IMR-90 (cell line): ENCODE measurements at regions not wholly inside any gene's neighbourhood (a gene's known extent, or its start where the extent isn't known, plus 50 kb on each side); places are given as distances from the start of the nearest gene placed in this dataset.

Experiments used
- ATAC-seq: fragments of 200-7000 bp; cut with Tn5 transposase; 2 replicates; pipeline ENCODE4 v1.9.1; 2020; ENCODE audit warnings: low read depth, mild to moderate bottlenecking, moderate library complexity
- BruUV-seq: library from RNA; stranded (reverse); fragments of 400-500 nt; replicated peaks from 2 replicates; lab custom pipeline; 2021; lab: Mats Ljungman, UMichigan
- CTCF ChIA-PET: fragments of 300-600 bp; formaldehyde crosslinking; extraction: SDS; loops from one replicate; lab custom pipeline; 2021; ENCODE audit warnings: antibody characterized with exemption; lab: Yijun Ruan, JAX
- POLR2A ChIA-PET: fragments of 300-600 bp; sonication (Branson Sonifier 250); formaldehyde crosslinking; loops from one replicate; lab custom pipeline; 2022; ENCODE audit warnings: antibody characterized with exemption; ENCODE audit not compliant: unreplicated experiment; lab: Charles Lee
- DNase-seq: peaks from one replicate; pipeline ENCODE4 v3.0.0; 2013
- H2AFZ ChIP-seq: replicated peaks from 2 replicates; pipeline ENCODE3; 2013; ENCODE audit warnings: low read length, mild to moderate bottlenecking; ENCODE audit not compliant: poor library complexity
- H2AK5ac ChIP-seq: 2 replicates; pipeline ENCODE4 v1.6.1; 2013; ENCODE audit warnings: low read depth, low read length, inconsistent platforms
- H2AK9ac ChIP-seq: replicated peaks from 2 replicates; pipeline ENCODE3; 2013; ENCODE audit warnings: mild to moderate bottlenecking, low read depth, low read length, moderate library complexity; ENCODE audit not compliant: poor library complexity
- H2BK120ac ChIP-seq: 2 replicates; pipeline ENCODE4 v1.6.1; 2013; ENCODE audit warnings: low read depth, low read length, inconsistent platforms
- H2BK15ac ChIP-seq: 3 replicates; pipeline ENCODE4 v1.6.1; 2013; ENCODE audit warnings: low read depth, low read length, inconsistent platforms
- H2BK20ac ChIP-seq: 2 replicates; pipeline ENCODE4 v1.6.1; 2013; ENCODE audit warnings: low read depth, mild to moderate bottlenecking, inconsistent platforms, low read length, moderate library complexity
- H2BK5ac ChIP-seq: 2 replicates; pipeline ENCODE4 v1.6.1; 2013; ENCODE audit warnings: mild to moderate bottlenecking, low read depth, low read length, inconsistent platforms; ENCODE audit not compliant: poor library complexity, severe bottlenecking
- H3K14ac ChIP-seq: replicated peaks from 2 replicates; pipeline ENCODE4 v1.6.1; 2013; ENCODE audit warnings: low read depth, low read length, inconsistent platforms
- H3K18ac ChIP-seq: 2 replicates; pipeline ENCODE4 v1.6.1; 2013; ENCODE audit warnings: low read depth, low read length, control low read depth
- H3K23ac ChIP-seq: 2 replicates; pipeline ENCODE4 v1.6.1; 2013; ENCODE audit warnings: low read depth, low read length, inconsistent platforms
- H3K27ac ChIP-seq: 2 replicates; pipeline ENCODE4 v1.5.1; 2013; ENCODE audit warnings: mild to moderate bottlenecking, control low read depth, low read length; ENCODE audit not compliant: insufficient read depth
- H3K27me3 ChIP-seq: 2 replicates; pipeline ENCODE4 v1.6.1; 2013; ENCODE audit warnings: low read length; ENCODE audit not compliant: control insufficient read depth, insufficient read depth
- H3K36me3 ChIP-seq: 2 replicates; pipeline ENCODE4 v1.6.1; 2013; ENCODE audit warnings: low read length, mixed read lengths; ENCODE audit not compliant: control insufficient read depth, insufficient read depth
- H3K4ac ChIP-seq: 2 replicates; pipeline ENCODE4 v1.6.1; 2013; ENCODE audit warnings: low read depth, low read length, inconsistent platforms
- H3K4me1 ChIP-seq: 2 replicates; pipeline ENCODE4 v1.6.1; 2013; ENCODE audit warnings: low read length, mixed read lengths; ENCODE audit not compliant: control insufficient read depth, insufficient read depth
- H3K4me2 ChIP-seq: 2 replicates; pipeline ENCODE4 v1.6.1; 2013; ENCODE audit warnings: low read depth, mild to moderate bottlenecking, control low read depth, low read length, moderate library complexity
- H3K4me3 ChIP-seq: 2 replicates; pipeline ENCODE4 v1.5.1; 2013; ENCODE audit warnings: low read depth, mild to moderate bottlenecking, control low read depth, low read length, moderate library complexity; ENCODE audit not compliant: insufficient read depth
- H3K56ac ChIP-seq: 2 replicates; pipeline ENCODE4 v1.6.1; 2013; ENCODE audit warnings: low read length, inconsistent platforms; ENCODE audit not compliant: insufficient read depth; ENCODE audit errors: extremely low read depth
- H3K79me1 ChIP-seq, 2 experiments: 2 replicates each; pipeline ENCODE4 v1.6.1; 2013; ENCODE audit warnings: low read length in 2 of 2, inconsistent platforms in 1 of 2, low read depth in 1 of 2
- H3K9ac ChIP-seq: 2 replicates; pipeline ENCODE4 v1.6.1; 2013; ENCODE audit warnings: low read depth, low read length, control low read depth
- H3K9me1 ChIP-seq: 2 replicates; pipeline ENCODE4 v1.6.1; 2013; ENCODE audit warnings: low read length, inconsistent platforms; ENCODE audit not compliant: insufficient read depth
- H3K9me3 ChIP-seq: 2 replicates; pipeline ENCODE4 v1.6.1; 2013; ENCODE audit warnings: low read length; ENCODE audit not compliant: control insufficient read depth, insufficient read depth
- H4K20me1 ChIP-seq: 2 replicates; pipeline ENCODE4 v1.6.1; 2013; ENCODE audit warnings: low read length, inconsistent platforms; ENCODE audit not compliant: insufficient read depth
- H4K5ac ChIP-seq: 2 replicates; pipeline ENCODE4 v1.6.1; 2013; ENCODE audit warnings: mild to moderate bottlenecking, low read depth, low read length, control low read depth
- H4K8ac ChIP-seq, 2 experiments: 2 replicates each; pipeline ENCODE4 v1.6.1; 2013; ENCODE audit warnings: low read depth in 2 of 2, low read length in 2 of 2, control low read depth in 1 of 2, inconsistent platforms in 1 of 2
- H4K91ac ChIP-seq: 2 replicates; pipeline ENCODE4 v1.6.1; 2013; ENCODE audit warnings: low read depth, low read length, inconsistent platforms; ENCODE audit not compliant: insufficient read depth
- BHLHE40 ChIP-seq: fragments of 150-350 bp; IDR thresholded peaks from 2 replicates; pipeline ENCODE4 v1.6.1; 2016; ENCODE audit warnings: mild to moderate bottlenecking, low read depth, low read length
- CEBPB ChIP-seq: IDR thresholded peaks from 2 replicates; pipeline ENCODE4 v1.6.1; 2012; ENCODE audit warnings: low read depth, low read length, improper control_type of control experiment
- CHD1 ChIP-seq: IDR thresholded peaks from 2 replicates; pipeline ENCODE4 v1.6.1; 2012; ENCODE audit warnings: low read depth, low read length, improper control_type of control experiment
- ELK1 ChIP-seq: fragments of 150-350 bp; IDR thresholded peaks from 2 replicates; pipeline ENCODE4 v1.6.1; 2016; ENCODE audit warnings: low read depth, mild to moderate bottlenecking, low read length, moderate library complexity, borderline replicate concordance
- FOS ChIP-seq: fragments of 150-350 bp; IDR thresholded peaks from 2 replicates; pipeline ENCODE4 v1.6.1; 2016; ENCODE audit warnings: low read depth, low read length
- MAFK ChIP-seq: IDR thresholded peaks from 2 replicates; pipeline ENCODE4 v1.6.1; 2012; ENCODE audit warnings: low read depth, low read length, improper control_type of control experiment
- MAZ ChIP-seq: IDR thresholded peaks from 2 replicates; pipeline ENCODE4 v1.6.1; 2012; ENCODE audit warnings: low read depth, mild to moderate bottlenecking, low read length, improper control_type of control experiment, moderate library complexity, borderline replicate concordance
- MXI1 ChIP-seq: IDR thresholded peaks from 2 replicates; pipeline ENCODE4 v1.6.1; 2012; ENCODE audit warnings: low read depth, mild to moderate bottlenecking, low read length, moderate library complexity, borderline replicate concordance
- NFE2L2 ChIP-seq: fragments of 150-350 bp; IDR thresholded peaks from 2 replicates; pipeline ENCODE4 v1.6.1; 2016; ENCODE audit warnings: low read depth, mild to moderate bottlenecking, low read length
- POLR2A ChIP-seq: IDR thresholded peaks from 2 replicates; pipeline ENCODE4 v1.6.1; 2012; ENCODE audit warnings: mild to moderate bottlenecking, low read depth, low read length
- RAD21 ChIP-seq: IDR thresholded peaks from 2 replicates; pipeline ENCODE4 v1.6.1; 2012; ENCODE audit warnings: low read length, improper control_type of control experiment
- RCOR1 ChIP-seq: IDR thresholded peaks from 2 replicates; pipeline ENCODE4 v1.6.1; 2012; ENCODE audit warnings: mild to moderate bottlenecking, low read length, improper control_type of control experiment; ENCODE audit not compliant: insufficient replicate concordance
- RFX5 ChIP-seq: IDR thresholded peaks from 2 replicates; pipeline ENCODE4 v1.8.0; 2012; ENCODE audit warnings: low read depth, mild to moderate bottlenecking, low read length, moderate library complexity
- SMC3 ChIP-seq: fragments of 150-350 bp; IDR thresholded peaks from 2 replicates; pipeline ENCODE4 v1.6.1; 2016; ENCODE audit warnings: low read depth, mild to moderate bottlenecking, antibody characterized with exemption, low read length, moderate library complexity
- USF2 ChIP-seq: fragments of 150-350 bp; IDR thresholded peaks from 2 replicates; pipeline ENCODE4 v1.6.1; 2017; ENCODE audit warnings: mild to moderate bottlenecking, antibody characterized with exemption, low read length, low read depth
- WGBS, 2 experiments: methylation state at CpG; one replicate each; pipeline versions ENCODE4 v1.1.5 to v1.1.7; 2013; ENCODE audit warnings: missing lambda C conversion rate in 2 of 2; ENCODE audit not compliant: insufficient read length in 1 of 2; ENCODE audit errors: extremely low coverage in 2 of 2; 5-methylcytosine and 5-hydroxymethylcytosine counted together
- dilution Hi-C: fragments of 300-500 bp; cut with HindIII; formaldehyde crosslinking; loops from one replicate; pipeline ENCODE4 v1.14.3; 2018; ENCODE audit warnings: low sequenced_read_pairs; ENCODE audit not compliant: unreplicated experiment
- in situ Hi-C: fragments of 300-500 bp; cut with MboI; formaldehyde crosslinking; loops from 3 replicates; pipeline ENCODE4 v1.14.3; 2019; ENCODE audit warnings: low sequenced_read_pairs, inconsistent platforms, mixed read lengths
- intact Hi-C: fragments of 100-400 bp; cut with micrococcal nuclease; formaldehyde crosslinking; loops from 2 replicates; pipeline ENCODE4 v1.10.0; 2022
- TF ChIP-seq, protein P1 (sequence below): conservative IDR thresholded peaks from 2 replicates; pipeline ENCODE4 v1.5.1; 2012; ENCODE audit warnings: mild to moderate bottlenecking, low read depth, low read length, improper control_type of control experiment

- intact Hi-C loops = no loop called here
- POLR2A ChIA-PET = no interaction called here
- no peaks in the 10 kb centered on the region for H4K20me1 ChIP-seq
Measured at GRCh38 chr15:81785181-81785580, 260.6 kb downstream of the MEX3B start.

More at GRCh38 chr15:81785181-81785580, 260.6 kb downstream of the MEX3B start:
- Histone ChIP-seq H4K5ac (no peak overlapping the region), H4K8ac (no peak overlapping the region), H2AK5ac (no peak overlapping the region), H3K27me3 (peaks cover 16% of the 10 kb centered on the region), H3K79me1 (no peaks in the 10 kb centered on the region), H3K4me1 (no peaks in the 10 kb centered on the region), H3K9me3 (0 out of 2 replicates have a peak, but pooled peaks cover 2% of the 10 kb centered on the region), H2BK5ac (no peak overlapping the region), H2AK9ac (no peak overlapping the region), H3K14ac (no peak overlapping the region), H4K91ac (no peak overlapping the region), H3K56ac (no peak overlapping the region), H3K4ac (no peak overlapping the region), H3K27ac (no peak overlapping the region), H3K4me3 (no peak overlapping the region), H3K4me2 (no peak overlapping the region), H3K18ac (no peak overlapping the region), H3K9me1 (no peaks in the 10 kb centered on the region), H2BK120ac (no peak overlapping the region), H3K23ac (no peak overlapping the region), H2AFZ (no peak overlapping the region), H2BK15ac (no peak overlapping the region), H2BK20ac (no peak overlapping the region), H3K36me3 (no peaks in the 10 kb centered on the region), H3K9ac (no peak overlapping the region)
- in situ Hi-C loops (no loop called here), dilution Hi-C loops (no loop called here)
- DNase-seq (no peak), ATAC-seq (no peak)
- no peak for TF ChIP-seq NFE2L2
- no peak for TF ChIP-seq BHLHE40
- no peak for TF ChIP-seq RFX5
- TF ChIP-seq RCOR1 = no peak
- no peak for TF ChIP-seq MXI1
- TF ChIP-seq MAZ = no peak
- TF ChIP-seq CHD1 = no peak
- TF ChIP-seq, protein P1, sequence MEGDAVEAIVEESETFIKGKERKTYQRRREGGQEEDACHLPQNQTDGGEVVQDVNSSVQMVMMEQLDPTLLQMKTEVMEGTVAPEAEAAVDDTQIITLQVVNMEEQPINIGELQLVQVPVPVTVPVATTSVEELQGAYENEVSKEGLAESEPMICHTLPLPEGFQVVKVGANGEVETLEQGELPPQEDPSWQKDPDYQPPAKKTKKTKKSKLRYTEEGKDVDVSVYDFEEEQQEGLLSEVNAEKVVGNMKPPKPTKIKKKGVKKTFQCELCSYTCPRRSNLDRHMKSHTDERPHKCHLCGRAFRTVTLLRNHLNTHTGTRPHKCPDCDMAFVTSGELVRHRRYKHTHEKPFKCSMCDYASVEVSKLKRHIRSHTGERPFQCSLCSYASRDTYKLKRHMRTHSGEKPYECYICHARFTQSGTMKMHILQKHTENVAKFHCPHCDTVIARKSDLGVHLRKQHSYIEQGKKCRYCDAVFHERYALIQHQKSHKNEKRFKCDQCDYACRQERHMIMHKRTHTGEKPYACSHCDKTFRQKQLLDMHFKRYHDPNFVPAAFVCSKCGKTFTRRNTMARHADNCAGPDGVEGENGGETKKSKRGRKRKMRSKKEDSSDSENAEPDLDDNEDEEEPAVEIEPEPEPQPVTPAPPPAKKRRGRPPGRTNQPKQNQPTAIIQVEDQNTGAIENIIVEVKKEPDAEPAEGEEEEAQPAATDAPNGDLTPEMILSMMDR = no peak
- TF ChIP-seq USF2 = no peak
- no peak for TF ChIP-seq POLR2A
- TF ChIP-seq SMC3 = no peak
- TF ChIP-seq CEBPB = no peak
- no peak for TF ChIP-seq FOS
- no peak for TF ChIP-seq MAFK
- TF ChIP-seq RAD21 = no peak
- TF ChIP-seq ELK1 = no peak
- CTCF ChIA-PET = no interaction called here
- BruUV-seq = no TSS peak
- WGBS, 2 experiments = 40% methylated on average over 1 of the region's 4 CpGs; no CpG with 5 or more reads in 1 of the 2 experiments
